Left ventricle myocardium inferior (tissue), 1 donor: ENCODE measurements at regions not wholly inside any gene's neighbourhood (a gene's known extent, or its start where the extent isn't known, plus 50 kb on each side); places are given as distances from the start of the nearest gene placed in this dataset.

Experiments used
- DNase-seq: peaks from one replicate; pipeline ENCODE4 v3.0.0-alpha.2; 2020
- H3K27ac ChIP-seq: fragments of 200-600 bp; replicated peaks from 2 replicates; pipeline ENCODE4 v1.8.0; 2021
- H3K27me3 ChIP-seq: fragments of 200-600 bp; 2 replicates; pipeline ENCODE4 v1.8.0; 2021; ENCODE audit warnings: low read depth
- H3K36me3 ChIP-seq: fragments of 200-600 bp; 2 replicates; pipeline ENCODE4 v1.8.0; 2021
- H3K4me1 ChIP-seq: fragments of 200-600 bp; 2 replicates; pipeline ENCODE4 v1.8.0; 2021
- H3K4me3 ChIP-seq: fragments of 200-600 bp; 2 replicates; pipeline ENCODE4 v1.8.0; 2021; ENCODE audit warnings: mild to moderate bottlenecking, moderate library complexity
- H3K9me3 ChIP-seq: fragments of 200-600 bp; replicated peaks from 2 replicates; pipeline ENCODE4 v1.8.0; 2021
- CTCF ChIP-seq: fragments of 200-600 bp; IDR thresholded peaks from 2 replicates; pipeline ENCODE4 v1.8.0; 2021; ENCODE audit warnings: antibody characterized with exemption, mild to moderate bottlenecking, borderline replicate concordance
- intact Hi-C: fragments of 100-400 bp; cut with micrococcal nuclease; formaldehyde crosslinking; loops from one replicate; pipeline ENCODE4 v1.11.0; 2022
- donor health status: DM: no; HTN: yes; CAD: no; lungs with severe emphysema.

GRCh38 chr6:87922196-87922946 lies 125.3 kb upstream of the SPACA1 start:
- no peaks in the 10 kb centered on the region for H3K9me3 ChIP-seq
- H3K27me3 ChIP-seq: peaks cover 17% of the 10 kb centered on the region
- no peak overlapping the region for H3K27ac ChIP-seq
- no peak for DNase-seq
- intact Hi-C loops: no loop called here
- no peak for TF ChIP-seq CTCF
- H3K4me1 ChIP-seq: no peaks in the 10 kb centered on the region
- H3K36me3 ChIP-seq: no peaks in the 10 kb centered on the region
- no peak overlapping the region for H3K4me3 ChIP-seq

- H3K4me1 ChIP-seq: no peaks in the 10 kb centered on the region
- no peak for DNase-seq
- peaks cover 17% of the 10 kb centered on the region for H3K27me3 ChIP-seq
- no peak overlapping the region for H3K27ac ChIP-seq
- H3K9me3 ChIP-seq: peaks cover 9% of the 10 kb centered on the region
- no peak overlapping the region for H3K4me3 ChIP-seq
- intact Hi-C loops: no loop called here
- TF ChIP-seq CTCF: no peak
- no peaks in the 10 kb centered on the region for H3K36me3 ChIP-seq
Measured at GRCh38 chr6:87921034-87921433, 126.6 kb upstream of the SPACA1 start.

GRCh38 chr6:87920245-87920644 lies 127.4 kb upstream of the SPACA1 start:
- TF ChIP-seq CTCF: no peak

GRCh38 chr6:87919416-87919815 lies 128.2 kb upstream of the SPACA1 start:
- no peaks in the 10 kb centered on the region for H3K36me3 ChIP-seq
- DNase-seq: no peak
- H3K4me3 ChIP-seq: no peak overlapping the region
- TF ChIP-seq CTCF: no peak
- peaks cover 17% of the 10 kb centered on the region for H3K27me3 ChIP-seq
- H3K27ac ChIP-seq: no peak overlapping the region
- intact Hi-C loops: no loop called here
- H3K4me1 ChIP-seq: no peaks in the 10 kb centered on the region
- H3K9me3 ChIP-seq: peaks cover 11% of the 10 kb centered on the region

More at GRCh38 chr6:87920245-87920644, 127.4 kb upstream of the SPACA1 start:
- intact Hi-C loops: no loop called here
- H3K4me1 ChIP-seq: no peaks in the 10 kb centered on the region
- H3K27me3 ChIP-seq: peaks cover 17% of the 10 kb centered on the region
- H3K9me3 ChIP-seq: peaks cover 11% of the 10 kb centered on the region
- no peak overlapping the region for H3K27ac ChIP-seq
- no peaks in the 10 kb centered on the region for H3K36me3 ChIP-seq
- DNase-seq: no peak
- no peak overlapping the region for H3K4me3 ChIP-seq

- H3K4me1 ChIP-seq: no peaks in the 10 kb centered on the region
- TF ChIP-seq CTCF: no peak
- peaks cover 11% of the 10 kb centered on the region for H3K9me3 ChIP-seq
- no peak overlapping the region for H3K4me3 ChIP-seq
- no peaks in the 10 kb centered on the region for H3K36me3 ChIP-seq
- DNase-seq: no peak
- H3K27ac ChIP-seq: no peak overlapping the region
- intact Hi-C loops: no loop called here
- peaks cover 17% of the 10 kb centered on the region for H3K27me3 ChIP-seq
Measured at GRCh38 chr6:87919001-87919400, 128.6 kb upstream of the SPACA1 start.
